ENCODE measurements at regions not wholly inside any gene's neighbourhood (a gene's known extent, or its start where the extent isn't known, plus 50 kb on each side); places are given as distances from the start of the nearest gene placed in this dataset.

- Mint-ChIP-seq H3K27ac (no peak overlapping the region), H3K27me3 (no peaks in the 10 kb centered on the region)
- DNase-seq = no peak
Measured at GRCh38 chr4:166366012-166366411, 493.0 kb downstream of the TLL1 start.

DNA sequence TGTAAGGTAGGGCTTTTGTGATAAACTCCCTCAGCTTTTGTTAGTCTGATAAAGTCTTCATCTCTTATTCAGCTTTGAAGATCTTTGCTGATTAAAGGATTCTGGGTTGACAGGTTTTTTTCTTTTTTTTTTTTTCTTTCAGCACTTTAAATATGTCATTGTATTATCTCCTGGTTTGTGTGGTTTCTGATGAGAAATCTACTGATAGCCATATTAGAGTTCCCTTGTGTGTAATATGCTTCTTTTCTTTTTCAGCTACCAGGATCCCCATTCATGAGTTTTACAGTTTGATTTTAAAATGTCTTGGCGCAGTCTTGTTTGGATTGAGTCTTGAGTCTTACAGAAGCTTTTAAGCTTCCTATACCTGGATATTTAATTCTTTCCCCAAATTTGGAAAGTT lies 504.5 kb downstream of the TLL1 start:
- DNase-seq = no peak
- CTCF ChIA-PET = no interaction called here
- no peaks in the 10 kb centered on the region for H3K4me1 Mint-ChIP-seq
- H3K4me3 Mint-ChIP-seq = no peak overlapping the region
- no peaks in the 10 kb centered on the region for H3K36me3 Mint-ChIP-seq
- peaks cover 27% of the 10 kb centered on the region for H3K9me3 Mint-ChIP-seq
- no peak overlapping the region for H3K27ac Mint-ChIP-seq
- H3K27me3 Mint-ChIP-seq = no peaks in the 10 kb centered on the region

More at GRCh38 chr4:166366012-166366411, 493.0 kb downstream of the TLL1 start:
- CTCF ChIA-PET = no interaction called here
- no peaks in the 10 kb centered on the region for H3K4me1 Mint-ChIP-seq
- H3K9me3 Mint-ChIP-seq = peaks cover 7% of the 10 kb centered on the region
- H3K36me3 Mint-ChIP-seq = no peaks in the 10 kb centered on the region
- no peak overlapping the region for H3K4me3 Mint-ChIP-seq

GRCh38 chr4:166386491-166387360 lies 513.7 kb downstream of the TLL1 start:
- Mint-ChIP-seq H3K4me3 (no peak overlapping the region), H3K27ac (no peak overlapping the region), H3K27me3 (no peaks in the 10 kb centered on the region), H3K9me3 (peaks cover 3% of the 10 kb centered on the region), H3K36me3 (no peaks in the 10 kb centered on the region), H3K4me1 (no peaks in the 10 kb centered on the region)
- DNase-seq = no peak
- CTCF ChIA-PET = no interaction called here

DNA sequence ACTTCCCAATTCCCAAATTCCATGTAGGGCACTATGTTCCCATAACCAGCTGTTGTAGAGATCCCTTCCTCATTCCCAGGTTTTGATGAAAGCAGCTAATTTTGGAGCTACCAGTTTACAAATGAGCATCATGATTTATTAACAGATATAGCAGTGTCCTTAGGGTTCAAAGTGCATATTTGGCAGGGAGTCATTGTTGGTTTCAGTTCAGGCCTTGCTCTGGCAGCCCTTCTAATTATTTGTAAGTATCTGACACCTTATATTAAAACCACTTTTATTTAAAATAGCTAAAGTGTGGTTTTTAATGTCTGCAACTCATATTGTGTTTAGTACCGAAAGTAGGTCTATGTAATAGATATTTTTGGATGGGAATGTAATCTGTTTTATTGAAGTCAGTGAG lies 518.5 kb downstream of the TLL1 start:
- no peak for DNase-seq
- CTCF ChIA-PET = no interaction called here
- Mint-ChIP-seq H3K4me1 (no peaks in the 10 kb centered on the region), H3K27ac (no peak overlapping the region), H3K4me3 (no peak overlapping the region), H3K27me3 (no peaks in the 10 kb centered on the region), H3K9me3 (peaks cover 3% of the 10 kb centered on the region), H3K36me3 (no peaks in the 10 kb centered on the region)

- H3K36me3 Mint-ChIP-seq = no peaks in the 10 kb centered on the region
- H3K4me3 Mint-ChIP-seq = no peak overlapping the region
- no peak for DNase-seq
- no peaks in the 10 kb centered on the region for H3K27me3 Mint-ChIP-seq
- no peaks in the 10 kb centered on the region for H3K4me1 Mint-ChIP-seq
- peaks cover 8% of the 10 kb centered on the region for H3K9me3 Mint-ChIP-seq
- no peak overlapping the region for H3K27ac Mint-ChIP-seq
- CTCF ChIA-PET = no interaction called here
Measured at GRCh38 chr4:166399021-166399420, 526.0 kb downstream of the TLL1 start.

- no peak overlapping the region for H3K4me3 Mint-ChIP-seq
- peaks cover 8% of the 10 kb centered on the region for H3K9me3 Mint-ChIP-seq
- CTCF ChIA-PET = no interaction called here
- no peaks in the 10 kb centered on the region for H3K27me3 Mint-ChIP-seq
- H3K4me1 Mint-ChIP-seq = no peaks in the 10 kb centered on the region
- H3K36me3 Mint-ChIP-seq = no peaks in the 10 kb centered on the region
- no peak for DNase-seq
- no peak overlapping the region for H3K27ac Mint-ChIP-seq
Measured at GRCh38 chr4:166400270-166400894, 527.3 kb downstream of the TLL1 start.

- no peak for DNase-seq
- H3K27me3 Mint-ChIP-seq = no peaks in the 10 kb centered on the region
- no peaks in the 10 kb centered on the region for H3K4me1 Mint-ChIP-seq
- no peak overlapping the region for H3K4me3 Mint-ChIP-seq
- no peak overlapping the region for H3K27ac Mint-ChIP-seq
- no peaks in the 10 kb centered on the region for H3K36me3 Mint-ChIP-seq
- CTCF ChIA-PET = no interaction called here
- peaks cover 6% of the 10 kb centered on the region for H3K9me3 Mint-ChIP-seq
Measured at GRCh38 chr4:166413356-166413755, 540.3 kb downstream of the TLL1 start.

DNA sequence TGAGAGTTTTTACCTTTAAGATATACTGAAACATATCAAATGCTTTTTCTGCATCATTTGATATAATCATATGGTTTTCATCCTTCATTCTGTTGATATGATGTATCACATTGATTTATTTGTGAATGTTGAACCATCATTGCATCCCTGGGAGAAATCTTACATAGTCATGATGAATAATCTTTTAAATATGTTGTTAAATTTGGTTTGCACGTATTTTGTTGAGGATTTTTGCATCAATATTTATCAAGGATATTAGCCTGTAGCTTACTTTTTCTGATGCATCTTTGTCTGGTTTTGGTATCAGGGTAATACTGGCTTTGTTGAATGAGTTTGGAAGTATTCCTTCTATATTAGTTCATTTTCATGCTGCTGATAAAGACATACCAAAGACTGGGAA lies 541.4 kb downstream of the TLL1 start:
- H3K4me3 Mint-ChIP-seq = no peak overlapping the region
- no peaks in the 10 kb centered on the region for H3K27me3 Mint-ChIP-seq
- no peak for DNase-seq
- CTCF ChIA-PET = no interaction called here
- H3K4me1 Mint-ChIP-seq = no peaks in the 10 kb centered on the region
- H3K9me3 Mint-ChIP-seq = peaks cover 13% of the 10 kb centered on the region
- H3K36me3 Mint-ChIP-seq = no peaks in the 10 kb centered on the region
- H3K27ac Mint-ChIP-seq = no peak overlapping the region

- CTCF ChIA-PET = no interaction called here
- H3K36me3 Mint-ChIP-seq = no peaks in the 10 kb centered on the region
- H3K4me3 Mint-ChIP-seq = no peak overlapping the region
- DNase-seq = no peak
- peaks cover 16% of the 10 kb centered on the region for H3K9me3 Mint-ChIP-seq
- H3K27me3 Mint-ChIP-seq = no peaks in the 10 kb centered on the region
- H3K27ac Mint-ChIP-seq = no peak overlapping the region
- no peaks in the 10 kb centered on the region for H3K4me1 Mint-ChIP-seq
Measured at GRCh38 chr4:166415749-166416148, 542.7 kb downstream of the TLL1 start.

DNA sequence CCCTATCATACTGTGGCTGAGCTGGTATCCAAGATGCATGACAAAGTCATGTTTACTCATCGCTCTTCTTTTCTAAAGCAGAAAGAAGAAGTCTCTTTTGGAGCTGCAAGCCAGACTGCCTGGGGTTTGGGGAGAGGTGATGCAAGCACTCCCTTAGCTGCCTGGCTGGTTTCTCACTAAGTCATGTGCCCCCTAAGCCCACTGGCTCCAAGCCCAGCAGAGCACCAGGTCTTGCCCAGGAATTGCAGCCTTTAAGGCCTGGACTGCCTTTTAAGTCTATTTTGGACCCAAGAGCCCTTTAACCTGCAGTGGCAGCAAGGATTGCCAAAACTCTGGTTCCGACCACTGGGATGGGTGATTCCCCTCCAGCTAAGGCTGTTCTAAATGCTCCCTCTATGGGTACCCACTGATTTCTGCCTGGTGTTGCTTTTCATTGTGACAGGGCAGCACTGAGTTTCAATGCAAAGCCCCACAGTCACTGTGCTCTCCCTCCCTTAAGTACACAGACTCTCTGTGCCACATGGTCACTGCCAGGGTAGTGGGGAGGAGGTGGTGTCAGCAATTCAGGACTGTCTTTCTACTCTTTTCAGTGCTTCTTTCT lies 548.6 kb downstream of the TLL1 start:
- DNase-seq = no peak
- CTCF ChIA-PET = no interaction called here
- Mint-ChIP-seq H3K36me3 (no peaks in the 10 kb centered on the region), H3K4me1 (no peaks in the 10 kb centered on the region), H3K27ac (no peak overlapping the region), H3K9me3 (peaks cover 20% of the 10 kb centered on the region), H3K27me3 (no peaks in the 10 kb centered on the region), H3K4me3 (no peak overlapping the region)

GRCh38 chr4:166422475-166422874 lies 549.4 kb downstream of the TLL1 start:
- Mint-ChIP-seq H3K9me3 (peaks cover 20% of the 10 kb centered on the region), H3K4me3 (no peak overlapping the region), H3K27ac (no peak overlapping the region), H3K27me3 (no peaks in the 10 kb centered on the region), H3K36me3 (no peaks in the 10 kb centered on the region), H3K4me1 (no peaks in the 10 kb centered on the region)
- no peak for DNase-seq
- CTCF ChIA-PET = no interaction called here

- no peaks in the 10 kb centered on the region for H3K4me1 Mint-ChIP-seq
- H3K27me3 Mint-ChIP-seq = no peaks in the 10 kb centered on the region
- H3K27ac Mint-ChIP-seq = no peak overlapping the region
- H3K36me3 Mint-ChIP-seq = no peaks in the 10 kb centered on the region
- no peak overlapping the region for H3K4me3 Mint-ChIP-seq
- CTCF ChIA-PET = no interaction called here
- H3K9me3 Mint-ChIP-seq = peaks cover 3% of the 10 kb centered on the region
- DNase-seq = no peak
Measured at GRCh38 chr4:166426300-166426863, 553.3 kb downstream of the TLL1 start.

DNA sequence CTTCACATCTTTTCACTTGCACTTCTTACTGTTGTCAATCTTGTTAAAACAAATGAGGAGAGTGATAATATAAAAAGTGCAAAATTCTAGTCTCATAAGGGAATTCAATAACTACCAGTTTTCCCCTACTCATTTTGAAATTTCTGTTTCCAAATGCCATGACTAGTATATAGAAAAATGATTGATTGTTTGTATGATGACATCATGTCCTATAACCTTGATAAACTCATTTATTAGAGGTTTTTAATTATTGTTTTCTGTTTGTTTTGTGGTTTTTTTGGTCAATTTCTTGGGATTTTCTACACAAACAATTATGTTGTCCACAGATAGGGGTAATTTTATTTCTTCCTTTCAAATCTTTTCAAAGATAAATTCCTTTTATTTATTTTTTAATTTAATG lies 559.1 kb downstream of the TLL1 start:
- DNase-seq = no peak
- no peaks in the 10 kb centered on the region for H3K4me1 Mint-ChIP-seq
- no peaks in the 10 kb centered on the region for H3K9me3 Mint-ChIP-seq
- H3K27me3 Mint-ChIP-seq = no peaks in the 10 kb centered on the region
- CTCF ChIA-PET = no interaction called here
- no peak overlapping the region for H3K27ac Mint-ChIP-seq
- no peaks in the 10 kb centered on the region for H3K36me3 Mint-ChIP-seq
- no peak overlapping the region for H3K4me3 Mint-ChIP-seq

DNA sequence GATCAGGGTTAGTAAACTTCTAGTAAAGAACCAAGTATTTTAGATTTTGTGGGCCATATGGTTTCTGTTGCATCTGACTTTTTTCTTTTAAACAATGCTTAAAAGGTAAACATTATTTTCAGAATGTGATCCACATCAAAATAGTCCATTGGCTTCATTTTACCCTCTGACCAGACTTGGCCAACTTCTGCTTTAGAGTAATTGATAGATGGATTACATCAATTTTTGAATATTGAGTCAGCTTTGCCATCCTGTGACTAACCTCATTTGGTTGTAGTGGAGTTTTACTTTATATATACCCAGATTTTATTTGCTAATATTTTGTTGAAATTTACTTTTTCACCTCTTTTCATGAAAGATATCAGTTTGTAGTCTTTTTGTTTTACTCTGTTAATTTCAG lies 559.8 kb downstream of the TLL1 start:
- Mint-ChIP-seq H3K27ac (no peak overlapping the region), H3K4me1 (no peaks in the 10 kb centered on the region), H3K4me3 (no peak overlapping the region), H3K27me3 (no peaks in the 10 kb centered on the region), H3K36me3 (no peaks in the 10 kb centered on the region), H3K9me3 (no peaks in the 10 kb centered on the region)
- CTCF ChIA-PET = no interaction called here
- DNase-seq = no peak

DNA sequence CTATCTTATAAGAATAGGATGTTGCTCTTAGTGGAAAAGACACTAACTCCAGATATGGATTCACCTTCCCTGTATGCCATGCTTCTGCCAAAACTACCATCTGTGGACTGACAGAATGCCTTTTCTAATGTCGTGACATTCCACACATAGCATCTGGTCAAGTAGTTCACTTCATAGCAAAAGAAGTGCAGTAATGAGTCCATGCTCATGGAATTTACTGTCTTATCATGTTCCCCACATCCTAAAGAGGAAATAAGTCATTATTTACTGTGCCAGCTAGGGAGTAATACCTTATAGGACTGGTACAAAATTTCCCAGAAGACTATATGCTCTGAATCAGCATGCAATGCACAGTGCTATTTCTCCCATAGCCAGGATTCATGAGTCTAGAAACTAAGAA lies 562.4 kb downstream of the TLL1 start:
- peaks cover 2% of the 10 kb centered on the region for H3K9me3 Mint-ChIP-seq
- H3K36me3 Mint-ChIP-seq = no peaks in the 10 kb centered on the region
- no peak for DNase-seq
- H3K4me1 Mint-ChIP-seq = no peaks in the 10 kb centered on the region
- no peaks in the 10 kb centered on the region for H3K27me3 Mint-ChIP-seq
- CTCF ChIA-PET = no interaction called here
- no peak overlapping the region for H3K27ac Mint-ChIP-seq
- no peak overlapping the region for H3K4me3 Mint-ChIP-seq
